ENCODE measurements at regions not wholly inside any gene's neighbourhood (a gene's known extent, or its start where the extent isn't known, plus 50 kb on each side); places are given as distances from the start of the nearest gene placed in this dataset.

DNA sequence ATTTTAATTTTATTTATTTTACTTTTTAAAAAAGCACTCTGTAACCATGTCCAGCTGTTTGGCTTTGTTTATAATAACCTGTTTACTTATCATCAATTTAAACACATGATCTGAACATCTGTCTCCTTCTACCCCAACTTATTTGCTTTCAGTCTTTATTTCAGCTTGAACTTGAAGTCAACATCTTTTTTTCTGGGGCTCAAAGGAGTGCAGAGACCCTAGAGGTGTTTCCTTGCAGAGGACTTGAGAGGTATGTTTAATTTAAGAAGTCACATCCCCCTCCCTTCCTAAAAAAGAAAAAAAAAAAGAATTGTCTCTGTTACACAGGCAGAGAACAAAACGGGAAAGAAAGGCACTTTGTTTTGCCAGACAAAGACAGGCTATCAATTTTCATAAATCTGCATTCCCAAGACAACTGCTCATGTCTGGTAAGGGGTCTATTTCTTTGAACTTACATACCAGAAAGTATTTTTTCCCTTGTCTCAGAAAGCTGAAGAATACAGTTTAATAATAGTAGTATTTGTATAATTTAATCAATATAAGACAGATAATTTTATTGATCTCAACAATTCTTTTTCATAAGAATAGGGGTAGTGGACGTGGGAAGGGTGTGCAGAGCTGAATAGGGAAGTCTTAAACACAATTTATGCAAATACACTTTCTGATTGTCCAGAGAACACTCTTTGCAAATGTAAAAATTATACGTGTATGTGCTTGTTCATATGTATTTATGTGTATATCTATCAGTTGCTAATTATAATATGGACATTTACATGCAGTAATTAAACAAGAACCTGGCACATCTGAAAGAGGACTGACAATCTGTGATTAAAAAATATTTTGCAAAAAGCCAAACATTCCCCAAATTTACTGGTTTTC lies 109.7 kb upstream of the PDZRN3 start:
- H3K36me3 ChIP-seq: no peaks in the 10 kb centered on the region
- ATAC-seq (no peak), DNase-seq (no peak), FAIRE-seq (peak; percentile 49)
- H3K4me1 ChIP-seq: no peaks in the 10 kb centered on the region
- H3K9me3 ChIP-seq: no peaks in the 10 kb centered on the region
- 40 to 43% methylated on average over 3 of the region's 3 CpGs for WGBS, 2 donors
- H3K4me3 ChIP-seq: no peak overlapping the region
- intact Hi-C loops (cut with DNase I): no loop called here
- TF ChIP-seq, protein P1, sequence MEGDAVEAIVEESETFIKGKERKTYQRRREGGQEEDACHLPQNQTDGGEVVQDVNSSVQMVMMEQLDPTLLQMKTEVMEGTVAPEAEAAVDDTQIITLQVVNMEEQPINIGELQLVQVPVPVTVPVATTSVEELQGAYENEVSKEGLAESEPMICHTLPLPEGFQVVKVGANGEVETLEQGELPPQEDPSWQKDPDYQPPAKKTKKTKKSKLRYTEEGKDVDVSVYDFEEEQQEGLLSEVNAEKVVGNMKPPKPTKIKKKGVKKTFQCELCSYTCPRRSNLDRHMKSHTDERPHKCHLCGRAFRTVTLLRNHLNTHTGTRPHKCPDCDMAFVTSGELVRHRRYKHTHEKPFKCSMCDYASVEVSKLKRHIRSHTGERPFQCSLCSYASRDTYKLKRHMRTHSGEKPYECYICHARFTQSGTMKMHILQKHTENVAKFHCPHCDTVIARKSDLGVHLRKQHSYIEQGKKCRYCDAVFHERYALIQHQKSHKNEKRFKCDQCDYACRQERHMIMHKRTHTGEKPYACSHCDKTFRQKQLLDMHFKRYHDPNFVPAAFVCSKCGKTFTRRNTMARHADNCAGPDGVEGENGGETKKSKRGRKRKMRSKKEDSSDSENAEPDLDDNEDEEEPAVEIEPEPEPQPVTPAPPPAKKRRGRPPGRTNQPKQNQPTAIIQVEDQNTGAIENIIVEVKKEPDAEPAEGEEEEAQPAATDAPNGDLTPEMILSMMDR (IDR thresholded peaks at IDR 0.05): no peak
- no peaks in the 10 kb centered on the region for H3K27me3 ChIP-seq
- H3K27ac ChIP-seq: no peak overlapping the region

DNA sequence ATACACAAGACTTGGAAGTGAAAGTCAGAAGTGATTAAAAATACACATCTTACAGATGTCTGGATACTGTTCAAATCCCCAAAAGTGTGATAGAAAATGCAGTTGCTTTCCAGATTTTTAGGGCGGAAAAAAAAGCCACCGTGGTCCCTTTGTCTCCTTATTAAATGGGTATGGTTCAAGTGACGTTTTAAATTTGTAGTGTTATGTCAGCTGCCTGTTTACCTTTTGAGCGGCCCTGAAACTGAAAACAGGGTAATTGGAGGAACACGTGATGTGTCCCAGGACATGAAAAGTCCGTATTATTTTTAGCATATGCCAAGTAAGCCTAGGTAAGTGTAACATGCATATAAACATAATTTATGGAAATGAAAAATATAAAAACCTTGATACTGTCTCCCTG lies 109.0 kb upstream of the PDZRN3 start:
- TF ChIP-seq, protein P1 (IDR thresholded peaks at IDR 0.05): no peak
- Histone ChIP-seq H3K4me3 (no peak overlapping the region), H3K9me3 (no peaks in the 10 kb centered on the region), H3K27me3 (no peaks in the 10 kb centered on the region), H3K36me3 (no peaks in the 10 kb centered on the region), H3K27ac (no peak overlapping the region), H3K4me1 (no peaks in the 10 kb centered on the region)
- WGBS, 2 donors: 68 to 71% methylated on average over 6 of the region's 6 CpGs
- FAIRE-seq: no peak
- ATAC-seq: no peak
- DNase-seq: no peak
- intact Hi-C loops (cut with DNase I): no loop called here

DNA sequence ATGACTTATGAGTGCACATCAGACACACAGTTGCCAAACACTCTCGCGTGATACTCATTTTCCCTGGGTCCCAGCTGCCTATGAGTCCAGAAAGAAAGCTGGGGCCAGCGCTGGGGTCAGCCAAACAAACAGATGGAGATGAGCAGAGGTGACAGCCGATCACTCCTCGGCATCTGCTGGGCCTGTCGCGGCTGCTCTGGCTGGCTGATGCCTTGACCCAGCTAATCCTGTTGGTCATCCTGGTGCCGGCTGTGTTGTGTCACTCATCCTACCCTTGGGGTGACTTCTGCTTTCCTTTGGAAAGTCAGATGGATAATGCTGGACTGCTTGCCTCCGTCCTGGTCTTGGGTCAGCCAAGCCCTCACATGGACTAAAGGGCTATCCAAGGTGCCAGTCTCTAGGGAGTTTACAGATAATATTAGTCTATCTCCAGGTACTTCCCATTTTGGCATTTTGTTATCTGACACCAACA lies 105.3 kb upstream of the PDZRN3 start:
- Histone ChIP-seq H3K27ac (no peak overlapping the region), H3K4me3 (no peak overlapping the region), H3K4me1 (no peaks in the 10 kb centered on the region), H3K36me3 (no peaks in the 10 kb centered on the region), H3K27me3 (no peaks in the 10 kb centered on the region), H3K9me3 (no peaks in the 10 kb centered on the region)
- 79% methylated on average over 9 of the region's 9 CpGs for WGBS, 2 donors
- intact Hi-C loops (cut with DNase I): no loop called here
- FAIRE-seq (no peak), ATAC-seq (no peak), DNase-seq (peak in 2 of 6 donors; percentile 8)
- TF ChIP-seq, protein P1 (IDR thresholded peaks at IDR 0.05): no peak

DNA sequence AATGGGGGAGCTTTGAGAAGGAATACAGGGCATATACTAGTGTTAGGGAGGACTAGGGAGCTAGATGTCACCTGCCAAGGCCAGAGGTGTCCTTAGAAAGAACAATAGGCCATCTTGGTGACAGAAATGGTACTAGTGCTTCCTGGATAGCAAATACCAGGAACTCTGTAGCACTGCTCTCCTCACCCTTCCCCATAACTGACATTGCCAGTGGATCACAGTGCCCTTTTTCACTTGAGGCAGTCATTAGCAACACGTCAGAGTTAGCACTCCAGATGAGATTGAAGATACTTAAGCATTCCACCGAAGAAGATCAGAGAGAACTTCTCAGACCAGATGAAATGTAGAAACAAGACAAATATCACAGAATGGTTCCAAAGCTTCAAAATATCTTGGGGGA lies 103.1 kb upstream of the PDZRN3 start:
- H3K4me3 ChIP-seq: no peak overlapping the region
- no peaks in the 10 kb centered on the region for H3K9me3 ChIP-seq
- no peak overlapping the region for H3K27ac ChIP-seq
- DNase-seq: no peak
- 71 to 77% methylated on average over 2 of the region's 2 CpGs for WGBS, 2 donors
- H3K4me1 ChIP-seq: no peaks in the 10 kb centered on the region
- no peak for FAIRE-seq
- H3K36me3 ChIP-seq: no peaks in the 10 kb centered on the region
- no peak for ATAC-seq
- TF ChIP-seq, protein P1 (IDR thresholded peaks at IDR 0.05): no peak
- intact Hi-C loops (cut with DNase I): no loop called here
- no peaks in the 10 kb centered on the region for H3K27me3 ChIP-seq

Measured in pancreas (tissue), 10 donors.